Adrenal gland (tissue), 9 donors: ENCODE measurements at regions not wholly inside any gene's neighbourhood (a gene's known extent, or its start where the extent isn't known, plus 50 kb on each side); places are given as distances from the start of the nearest gene placed in this dataset.
"Not testable (repeated sequence)": the region's sequence is repeated elsewhere in the genome, so short reads cannot be mapped to it uniquely, and the experiment has no call there.

Experiments
- DNase-seq, 7 donors: peaks; one replicate each; pipeline ENCODE4 v3.0.0-alpha.2; 2019 to 2020
- H3K27ac ChIP-seq, 5 donors: fragments of 200-600 bp; sonication (generic) in 4 of 5; 1 replicate in 3 of 5; 2 replicates in 2 of 5; pipeline versions ENCODE4 v1.5.1 to v1.8.0; 2016 to 2020; ENCODE audit warnings: mild to moderate bottlenecking in 1 of 5
- H3K27me3 ChIP-seq: fragments of 200-600 bp; 2 replicates; pipeline ENCODE4 v1.8.0; 2021
- H3K36me3 ChIP-seq, 2 donors: fragments of 200-600 bp; replicated peaks in 1 of 2; 1 replicate in 1 of 2; 2 replicates in 1 of 2; pipeline versions ENCODE4 v1.5.1 to v1.8.0; 2018 to 2022
- H3K4me1 ChIP-seq, 2 donors: fragments of 200-600 bp; replicated peaks in 1 of 2; 1 replicate in 1 of 2; 2 replicates in 1 of 2; pipeline versions ENCODE4 v1.5.1 to v1.8.0; 2018 to 2021
- H3K4me3 ChIP-seq, 4 donors: fragments of 200-600 bp; sonication (generic) in 3 of 4; one replicate each; pipeline ENCODE4 v1.5.1; 2016 to 2018
- H3K9me3 ChIP-seq, 3 donors: fragments of 200-600 bp; sonication (generic) in 1 of 3; replicated peaks in 1 of 3; 1 replicate in 2 of 3; 2 replicates in 1 of 3; pipeline versions ENCODE4 v1.5.1 to v1.8.0; 2016 to 2021
- POLR2A ChIP-seq, 2 donors: fragments of 450-650 bp; IDR thresholded peaks; one replicate each; pipeline ENCODE4 v1.6.1; 2017; ENCODE audit warnings: antibody characterized with exemption in 2 of 2, mild to moderate bottlenecking in 2 of 2, moderate library complexity in 1 of 2
- WGBS, 4 donors: extraction: QIAGEN DNeasy Blood & Tissue Kit in 2 of 4; methylation state at CpG; one replicate each; pipeline versions ENCODE4 v1.1.5 to v1.1.7; 2013 to 2017; 5-methylcytosine and 5-hydroxymethylcytosine counted together
- intact Hi-C, 2 donors: fragments of 100-400 bp; cut with DNase I; formaldehyde crosslinking; loops; one replicate each; pipeline versions ENCODE4 v1.14.1 to v1.15.0; 2022 to 2023
- TF ChIP-seq, protein P1 (sequence below), 6 experiments: fragments of 450-650 bp in 4 of 6; fragments of 200-600 bp in 2 of 6; sonication (generic) in 1 of 6; IDR thresholded peaks; 1 replicate in 5 of 6; 2 replicates in 1 of 6; pipeline versions ENCODE4 v1.5.1 to v1.8.0; 2016 to 2021; ENCODE audit warnings: antibody characterized with exemption in 6 of 6, mild to moderate bottlenecking in 2 of 6, moderate library complexity in 1 of 6
- donor health status: healthy with polysubstance abuse.
- donor health status: Bipolar disorder and iron deficiency.
- donor health status: DM: yes; HTN: yes; CAD: no.
- donor health status: DM: no; HTN: no; CAD: no.
- donor health status: DM: no; HTN: no; CAD: no.

DNA sequence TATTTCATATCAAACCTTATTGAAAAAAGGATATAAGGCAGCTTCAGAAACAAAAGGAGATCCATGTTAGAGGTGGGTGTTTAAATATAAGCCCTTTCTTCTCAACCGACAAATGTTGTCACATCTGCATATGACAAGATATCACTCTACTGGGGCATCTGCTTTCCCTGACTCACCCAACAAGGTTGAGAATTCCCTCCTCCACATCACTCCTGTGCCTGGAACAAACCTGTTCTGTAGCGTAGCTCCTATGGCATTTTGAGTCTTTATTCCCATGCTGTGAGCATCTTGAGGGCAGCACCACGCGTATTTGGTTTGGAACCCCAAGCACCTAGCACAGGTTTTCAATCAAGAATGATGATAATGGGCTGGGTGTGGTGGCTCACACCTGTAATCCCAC, 59.4 kb upstream of the ZFHX3 start:
- TF ChIP-seq, protein P1, sequence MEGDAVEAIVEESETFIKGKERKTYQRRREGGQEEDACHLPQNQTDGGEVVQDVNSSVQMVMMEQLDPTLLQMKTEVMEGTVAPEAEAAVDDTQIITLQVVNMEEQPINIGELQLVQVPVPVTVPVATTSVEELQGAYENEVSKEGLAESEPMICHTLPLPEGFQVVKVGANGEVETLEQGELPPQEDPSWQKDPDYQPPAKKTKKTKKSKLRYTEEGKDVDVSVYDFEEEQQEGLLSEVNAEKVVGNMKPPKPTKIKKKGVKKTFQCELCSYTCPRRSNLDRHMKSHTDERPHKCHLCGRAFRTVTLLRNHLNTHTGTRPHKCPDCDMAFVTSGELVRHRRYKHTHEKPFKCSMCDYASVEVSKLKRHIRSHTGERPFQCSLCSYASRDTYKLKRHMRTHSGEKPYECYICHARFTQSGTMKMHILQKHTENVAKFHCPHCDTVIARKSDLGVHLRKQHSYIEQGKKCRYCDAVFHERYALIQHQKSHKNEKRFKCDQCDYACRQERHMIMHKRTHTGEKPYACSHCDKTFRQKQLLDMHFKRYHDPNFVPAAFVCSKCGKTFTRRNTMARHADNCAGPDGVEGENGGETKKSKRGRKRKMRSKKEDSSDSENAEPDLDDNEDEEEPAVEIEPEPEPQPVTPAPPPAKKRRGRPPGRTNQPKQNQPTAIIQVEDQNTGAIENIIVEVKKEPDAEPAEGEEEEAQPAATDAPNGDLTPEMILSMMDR (IDR thresholded peaks at IDR 0.05): no peak
- TF ChIP-seq POLR2A (IDR thresholded peaks at IDR 0.05): no peak

DNA sequence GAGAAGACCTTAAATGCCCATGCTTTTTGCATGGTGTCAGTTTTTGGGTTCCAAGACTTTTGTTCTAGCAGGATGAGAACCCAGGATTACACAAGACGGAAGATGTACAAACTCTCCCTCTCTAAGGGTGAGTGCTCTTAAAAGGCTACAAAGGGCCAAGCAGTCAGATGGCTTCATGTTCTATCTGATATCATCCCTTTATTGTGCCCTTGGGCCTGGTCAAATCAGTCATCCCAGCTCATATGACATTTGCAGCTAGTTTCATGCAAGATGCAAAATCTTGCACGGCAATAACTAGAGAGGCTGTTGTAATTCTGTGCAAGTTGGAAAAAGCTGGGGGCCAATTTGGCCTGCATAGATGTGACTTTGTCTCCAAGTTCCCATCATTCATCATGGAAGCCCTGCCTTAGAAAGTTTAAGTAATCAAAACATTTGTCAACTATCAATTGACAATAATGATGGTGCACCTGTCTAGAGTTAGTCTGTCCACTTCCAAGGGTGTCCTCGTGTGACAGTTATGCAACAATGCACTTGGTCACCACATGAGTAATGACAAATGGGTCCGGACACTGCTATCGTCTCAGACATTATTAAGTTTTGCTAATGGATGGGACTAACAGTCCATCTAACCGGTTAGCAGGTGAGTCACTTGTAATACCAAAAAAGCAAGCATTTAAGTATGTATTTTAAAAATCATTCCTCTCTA, 58.6 kb upstream of the ZFHX3 start:
- Histone ChIP-seq H3K9me3 (no peaks in the 10 kb centered on the region), H3K36me3 (no peaks in the 10 kb centered on the region), H3K4me1 (no peaks in the 10 kb centered on the region), H3K27ac (no peak overlapping the region), H3K4me3 (no peak overlapping the region), H3K27me3 (no peaks in the 10 kb centered on the region)
- 59 to 83% (median 75%) methylated on average over 6 of the region's 6 CpGs for WGBS, 4 donors
- intact Hi-C loops: no loop called here
- DNase-seq: no peak
- no peak for TF ChIP-seq POLR2A (IDR thresholded peaks at IDR 0.05)
- TF ChIP-seq, protein P1 (IDR thresholded peaks at IDR 0.05): no peak

More for the DNA sequence above, 59.4 kb upstream of the ZFHX3 start:
- Histone ChIP-seq H3K27ac (no peak overlapping the region), H3K36me3 (no peaks in the 10 kb centered on the region), H3K9me3 (no peaks in the 10 kb centered on the region), H3K27me3 (no peaks in the 10 kb centered on the region), H3K4me3 (no peak overlapping the region), H3K4me1 (no peaks in the 10 kb centered on the region)
- 81 to 98% (median 94%) methylated on average over 4 of the region's 4 CpGs for whole genome bisulfite sequencing, 4 donors
- intact Hi-C loops: no loop called here
- DNase-seq: no peak

DNA sequence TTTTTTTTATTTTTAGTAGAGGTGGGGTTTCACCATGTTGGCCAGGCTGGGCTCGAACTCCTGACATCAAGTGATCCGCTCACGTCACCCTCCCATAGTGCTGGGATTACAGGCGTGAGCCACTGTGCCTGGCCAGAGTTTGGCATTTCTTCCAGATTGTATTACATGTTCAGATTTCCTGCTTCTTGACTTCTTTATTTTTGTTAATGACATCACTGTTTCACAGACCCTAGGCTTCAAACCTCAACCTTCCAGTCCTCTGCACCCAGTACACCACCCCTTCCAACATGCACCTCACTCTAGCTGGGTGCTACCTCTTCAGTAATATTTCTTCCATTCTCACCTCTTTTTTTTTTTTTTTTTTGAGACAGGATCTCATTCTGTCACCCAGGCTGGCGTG, 53.6 kb upstream of the ZFHX3 start:
- DNase-seq: no peak
- Histone ChIP-seq H3K27ac (no peak overlapping the region), H3K9me3 (no peaks in the 10 kb centered on the region), H3K4me1 (no peaks in the 10 kb centered on the region), H3K36me3 (no peaks in the 10 kb centered on the region), H3K27me3 (no peaks in the 10 kb centered on the region), H3K4me3 (no peak overlapping the region)
- TF ChIP-seq, protein P1 (IDR thresholded peaks at IDR 0.05): no peak
- no peak for TF ChIP-seq POLR2A (IDR thresholded peaks at IDR 0.05)
- WGBS, 4 donors: 91 to 94% (median 93%) methylated on average over 5 of the region's 5 CpGs
- intact Hi-C loops: no loop called here

DNA sequence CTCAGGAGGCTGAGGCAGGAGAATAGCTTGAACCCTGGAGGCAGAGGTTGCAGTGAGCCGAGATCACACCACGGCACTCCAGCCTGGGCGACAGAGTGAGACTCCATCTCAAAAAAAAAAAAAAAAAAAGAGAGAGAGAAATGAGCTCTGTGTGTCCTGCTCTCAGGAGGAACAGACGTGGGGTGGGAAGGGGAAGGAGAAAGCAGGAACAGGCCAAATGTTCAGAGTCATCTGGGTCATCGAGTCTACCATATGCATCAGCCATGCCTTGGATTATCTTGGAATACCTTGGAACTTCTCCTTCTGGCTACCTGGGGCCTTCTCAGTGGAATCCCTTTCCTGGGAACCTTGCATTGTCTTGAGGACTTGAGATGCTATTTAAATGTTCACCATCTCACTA, 51.7 kb upstream of the ZFHX3 start:
- H3K9me3 ChIP-seq, H3K4me3 ChIP-seq, intact Hi-C loops, H3K36me3 ChIP-seq, H3K27me3 ChIP-seq, H3K27ac ChIP-seq, DNase-seq: not testable (repeated sequence)
- 81 to 93% (median 90%) methylated on average over 5 of the region's 5 CpGs for WGBS, 4 donors
- peaks cover 0 to 10% of the 10 kb centered on the region in 2 donors for H3K4me1 ChIP-seq
